NCI-H1048 (cell line): ENCODE measurements at regions not wholly inside any gene's neighbourhood (a gene's known extent, or its start where the extent isn't known, plus 50 kb on each side); places are given as distances from the start of the nearest gene placed in this dataset.

Experiments
- DNase-seq: peaks from one replicate; lab custom pipeline; 2025; lab: John Stamatoyannopoulos, UW

DNA sequence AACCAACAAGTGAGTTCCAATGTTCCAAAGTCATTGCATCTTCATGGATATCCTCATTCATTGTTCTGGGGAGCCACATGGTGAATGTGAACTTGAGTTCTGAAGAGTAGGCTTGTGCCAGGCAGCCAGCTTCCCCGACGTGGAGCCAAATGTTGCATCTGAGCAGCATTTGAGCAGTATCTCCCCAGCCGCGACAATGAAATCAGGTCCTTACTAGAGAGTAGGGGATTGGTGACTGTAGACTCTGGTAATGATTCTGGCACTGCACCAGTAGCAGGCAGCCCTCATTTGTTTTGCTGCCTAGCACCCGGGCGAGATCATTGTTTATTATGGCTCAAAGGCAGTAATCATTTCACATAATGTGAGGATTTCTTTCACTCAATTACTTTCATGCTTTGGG lies 451.4 kb upstream of the C9orf72 start:
- peak; percentile 71 for DNase-seq

DNA sequence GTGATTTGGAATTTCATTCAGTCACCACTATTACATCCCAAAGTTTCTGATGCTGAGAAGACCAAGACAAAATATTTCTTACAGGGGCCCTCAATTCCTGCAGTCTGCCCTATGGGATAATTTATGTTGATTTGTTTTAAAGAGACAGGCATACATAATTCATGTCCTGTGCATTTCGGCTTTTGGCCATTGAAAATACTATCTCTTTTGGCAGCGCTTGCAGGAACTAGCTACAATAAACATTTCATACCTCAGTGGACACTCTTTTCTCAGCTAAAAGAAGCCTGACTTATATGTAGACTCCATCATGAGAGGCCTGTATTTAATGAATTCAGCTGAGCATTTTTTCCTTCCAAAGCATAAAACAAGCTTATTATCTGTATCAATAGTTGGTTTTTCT lies 451.9 kb upstream of the C9orf72 start:
- DNase-seq = no peak

DNA sequence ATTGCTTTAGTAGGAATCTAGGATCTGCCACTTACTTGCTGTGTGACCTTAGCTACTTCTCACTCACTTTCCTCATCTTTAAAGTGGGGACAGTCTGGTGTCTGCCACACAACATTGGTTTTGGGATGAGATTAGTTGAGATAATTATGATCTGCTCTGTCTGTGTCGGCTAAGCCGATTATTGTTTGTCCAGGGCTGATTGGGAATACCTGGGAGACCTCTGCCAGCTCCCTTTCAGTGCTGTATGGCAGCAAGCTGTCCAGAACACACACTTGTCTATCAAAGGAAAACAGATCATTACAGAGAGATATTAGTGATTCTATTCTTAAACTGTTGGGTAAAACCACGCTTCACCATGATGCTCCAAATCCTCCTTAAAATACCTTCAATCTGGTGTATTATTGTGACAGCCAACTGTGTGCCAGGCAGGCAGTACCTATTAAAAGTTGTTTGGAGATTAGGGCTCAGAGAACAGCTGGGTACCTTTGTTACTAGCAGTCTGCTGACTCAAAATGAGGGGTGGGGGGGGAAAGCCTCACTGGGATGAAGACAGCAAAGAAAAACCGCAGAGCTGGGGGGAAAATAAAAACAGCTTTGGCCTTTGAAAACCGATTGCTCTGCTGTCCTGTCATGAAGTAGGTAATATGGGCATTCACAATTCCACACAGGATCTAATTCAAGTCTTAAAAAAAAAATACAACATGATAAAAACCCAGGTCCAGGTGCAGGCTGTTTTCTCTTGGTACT lies 458.4 kb upstream of the C9orf72 start:
- no peak for DNase-seq

DNA sequence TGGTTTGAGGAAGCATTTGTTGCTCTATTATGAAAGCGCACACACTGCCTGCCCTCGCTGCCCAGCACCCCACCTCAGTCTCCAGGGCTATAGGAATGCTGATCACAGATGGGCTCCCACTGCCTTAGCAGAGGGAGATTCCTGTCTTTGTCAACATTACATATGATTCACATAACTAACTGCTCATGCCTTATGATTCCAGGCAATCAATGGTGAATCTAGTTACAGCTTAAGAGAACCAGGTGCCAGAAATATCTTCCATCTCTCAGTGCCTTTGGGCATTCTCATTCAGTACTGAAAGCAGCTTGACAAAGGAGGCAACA lies 458.9 kb upstream of the C9orf72 start:
- no peak for DNase-seq

DNA sequence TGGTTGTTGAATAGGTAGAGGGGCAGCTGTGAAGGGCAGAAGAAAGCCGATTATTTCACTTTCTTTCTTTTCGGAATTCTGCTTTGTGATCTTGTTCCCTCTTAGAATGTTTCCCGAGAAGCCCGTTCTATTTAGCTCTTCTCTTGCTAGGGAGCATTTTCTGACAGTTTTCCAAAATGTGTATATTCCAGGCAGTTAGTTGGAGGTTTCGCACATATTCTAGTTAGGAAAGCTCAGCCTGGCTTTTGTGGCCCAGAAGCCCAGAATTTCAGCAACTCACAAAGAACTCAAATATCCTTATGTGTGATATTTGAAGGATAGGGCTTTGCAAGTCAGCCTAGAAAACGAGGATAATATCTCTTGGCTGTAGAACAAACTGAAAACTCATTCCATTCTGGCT lies 461.0 kb upstream of the C9orf72 start:
- DNase-seq = no peak

DNA sequence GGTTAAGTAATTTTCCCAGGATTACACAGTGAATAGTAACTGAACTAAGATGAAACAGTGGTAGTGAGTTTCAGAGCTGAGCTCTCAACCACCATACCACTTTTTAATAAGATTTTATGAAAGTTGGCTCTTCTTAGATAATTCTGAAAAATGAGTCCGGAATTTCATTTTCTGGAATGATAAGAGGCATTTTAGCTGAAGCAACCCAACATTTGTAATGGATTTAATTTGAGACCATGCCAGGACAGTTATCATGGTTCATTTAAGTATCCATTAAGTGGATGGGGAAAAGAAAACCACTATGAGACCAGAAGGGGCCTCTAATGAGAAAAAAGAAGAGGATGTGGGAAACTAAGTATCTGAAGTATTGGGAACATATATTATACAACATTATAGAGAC lies 464.7 kb upstream of the C9orf72 start:
- DNase-seq = no peak

DNA sequence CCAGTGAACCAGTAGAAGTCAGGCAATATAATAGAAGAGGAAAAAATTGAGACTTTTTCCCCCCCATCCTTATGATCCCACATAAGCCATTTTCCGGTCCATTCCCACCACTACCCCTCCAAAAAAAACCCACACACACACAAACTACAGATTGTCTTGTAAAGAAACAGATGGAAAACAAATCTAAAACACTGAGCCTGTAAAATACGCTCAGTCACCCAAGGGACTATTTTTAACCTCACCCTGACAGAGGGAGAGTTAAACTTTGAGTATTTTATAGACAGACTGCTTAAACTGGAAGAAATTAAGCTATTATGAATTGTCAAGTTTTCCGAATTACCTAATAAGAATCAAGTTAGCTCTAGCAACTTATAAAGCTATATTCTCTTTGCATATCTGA lies 471.8 kb upstream of the C9orf72 start:
- no peak for DNase-seq

DNA sequence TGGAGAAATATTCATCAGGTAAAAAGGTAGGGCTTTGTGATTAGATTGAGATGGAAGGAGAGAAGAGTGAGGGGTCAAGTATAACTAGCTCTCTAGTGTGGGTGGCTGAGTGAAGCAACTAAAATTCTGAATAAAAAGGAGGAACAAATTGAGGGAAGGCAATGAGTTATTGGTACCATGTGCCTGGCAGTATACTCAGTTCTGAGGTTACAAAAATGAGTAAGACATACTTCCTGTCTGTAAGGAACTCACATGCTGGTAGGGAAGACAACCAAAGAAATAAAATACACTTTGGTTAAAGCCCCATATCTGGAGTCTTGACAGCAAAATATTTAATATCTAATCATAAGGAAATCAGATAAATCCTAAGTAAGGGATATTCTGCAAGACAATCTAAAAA lies 476.8 kb upstream of the C9orf72 start:
- DNase-seq = no peak

DNA sequence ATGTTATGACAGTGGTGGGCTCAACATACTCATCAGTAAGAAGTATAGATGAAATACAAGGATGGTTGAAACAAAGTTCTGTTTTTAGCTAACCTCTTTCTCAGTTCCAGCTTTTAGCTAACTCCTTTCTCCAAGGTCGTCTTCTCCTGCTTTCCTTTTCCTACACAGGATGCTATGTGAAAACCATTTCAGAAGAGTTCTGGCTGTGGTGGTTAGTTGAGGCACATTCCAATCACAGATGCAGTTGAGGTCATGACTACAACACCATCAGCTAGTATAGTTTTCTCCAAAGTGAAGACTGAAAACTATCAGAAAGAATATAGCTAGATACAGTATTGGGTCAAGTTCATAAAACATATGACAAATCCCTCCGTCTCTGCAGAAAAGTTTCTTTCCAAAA lies 477.7 kb upstream of the C9orf72 start:
- no peak for DNase-seq

DNA sequence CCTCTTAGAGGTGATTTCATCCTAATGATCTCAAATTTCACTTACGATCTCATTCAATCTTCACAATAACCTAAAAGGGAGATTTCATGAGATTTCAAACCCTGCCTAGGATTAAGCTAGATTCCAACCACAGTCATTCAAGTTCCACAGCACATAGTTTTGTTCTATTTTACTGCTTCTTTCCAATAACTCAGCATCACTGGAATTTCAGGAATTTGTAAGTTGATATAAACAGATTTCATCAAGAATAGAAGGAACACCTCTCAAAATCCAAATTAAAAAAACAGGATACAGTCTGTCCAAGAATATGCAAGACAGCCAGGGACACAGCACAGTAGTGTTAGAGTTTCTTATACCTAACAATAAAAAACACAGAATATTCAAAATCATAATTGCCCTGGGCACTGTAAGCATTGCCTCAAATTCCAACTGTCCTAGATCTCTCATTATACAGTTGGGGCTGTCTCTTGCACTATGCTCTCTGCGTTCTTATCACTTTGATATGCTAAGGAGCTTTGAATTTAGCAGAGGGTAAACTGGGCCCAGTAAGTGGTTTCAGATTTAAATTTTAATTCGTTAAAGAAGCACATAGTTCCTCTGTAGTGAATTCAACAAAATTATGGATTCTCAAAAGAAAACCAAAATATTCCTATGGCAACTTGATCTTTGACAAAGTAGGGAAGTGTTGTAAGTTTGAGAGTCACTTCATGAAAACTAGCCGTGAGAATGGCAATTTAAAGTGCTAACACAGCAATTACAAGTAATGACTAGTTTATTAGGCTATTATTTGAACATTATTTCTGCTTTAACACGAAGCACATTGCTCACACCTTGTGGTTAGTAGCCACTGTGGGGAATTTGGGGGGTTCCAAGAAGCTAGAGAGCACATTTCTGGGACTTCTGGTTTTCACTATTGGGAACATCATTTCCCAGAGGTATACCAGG lies 478.6 kb upstream of the C9orf72 start:
- DNase-seq = no peak

DNA sequence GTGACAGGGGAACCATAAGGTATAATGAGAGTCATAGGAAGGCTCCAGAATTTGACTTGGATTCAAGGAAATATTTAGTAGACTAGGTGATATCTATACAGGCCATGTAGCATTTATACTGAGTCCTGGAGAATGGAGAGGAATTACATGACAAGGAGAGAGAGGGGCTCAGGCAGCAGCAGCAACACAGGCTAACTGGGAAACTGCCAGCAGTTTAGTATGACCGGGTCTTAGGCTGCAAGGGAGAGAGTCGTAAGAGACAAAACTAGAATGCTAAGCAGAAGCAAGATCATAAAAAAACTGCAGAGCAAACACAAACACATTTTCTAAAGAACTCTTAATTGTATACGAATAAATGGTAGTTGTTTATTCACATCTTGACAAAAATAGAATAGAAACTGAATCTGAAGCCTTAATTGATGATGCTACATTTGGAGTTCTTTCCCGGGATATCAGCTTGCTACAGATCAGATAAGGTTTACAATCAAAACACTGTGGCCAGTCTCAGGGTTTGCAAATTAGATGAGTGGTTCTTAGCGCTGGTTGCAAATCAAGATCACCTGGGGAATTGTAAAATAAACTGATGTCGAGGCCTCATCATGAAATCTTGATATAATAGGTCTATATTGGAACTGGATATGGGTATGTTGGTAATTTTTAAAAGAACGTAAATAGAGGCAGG lies 480.0 kb upstream of the C9orf72 start:
- no peak for DNase-seq

DNA sequence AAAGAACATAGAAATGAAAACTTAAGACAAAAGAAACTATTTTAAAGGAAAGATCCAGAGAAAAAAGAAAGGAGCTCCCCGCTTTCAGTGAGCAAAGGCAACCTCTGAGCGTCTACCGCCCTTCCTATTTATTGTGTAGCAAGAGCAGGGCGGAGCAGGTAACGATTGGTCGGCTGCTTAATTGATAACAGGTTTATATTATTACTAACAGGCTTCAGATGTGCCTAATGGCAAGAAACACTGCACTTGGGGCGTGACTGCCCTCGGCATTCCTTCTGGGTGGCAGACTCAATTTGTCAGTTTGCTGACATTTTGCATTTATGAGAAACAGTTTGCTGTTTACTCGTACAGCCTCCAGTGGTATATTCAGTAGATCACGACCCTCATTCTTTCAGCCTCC lies 482.7 kb upstream of the C9orf72 start:
- no peak for DNase-seq

DNA sequence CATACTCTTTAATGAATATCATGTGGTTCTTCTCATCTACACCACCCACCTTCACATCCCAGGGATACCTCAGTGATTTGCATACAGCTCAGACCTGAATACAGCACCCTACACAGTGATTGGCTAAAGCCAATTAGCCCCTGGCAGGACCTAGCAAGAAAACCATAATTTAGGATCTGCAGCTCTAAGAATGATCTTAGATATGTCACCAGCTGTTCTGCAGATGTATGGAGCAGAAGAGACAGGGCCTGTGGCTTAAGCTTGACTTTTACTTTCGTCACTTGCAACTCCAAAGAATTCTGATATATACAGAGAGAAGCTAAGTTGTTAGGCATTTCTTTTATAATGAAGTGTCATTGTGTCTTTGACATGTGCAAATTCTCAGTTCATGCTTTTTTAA lies 483.2 kb upstream of the C9orf72 start:
- DNase-seq = no peak

DNA sequence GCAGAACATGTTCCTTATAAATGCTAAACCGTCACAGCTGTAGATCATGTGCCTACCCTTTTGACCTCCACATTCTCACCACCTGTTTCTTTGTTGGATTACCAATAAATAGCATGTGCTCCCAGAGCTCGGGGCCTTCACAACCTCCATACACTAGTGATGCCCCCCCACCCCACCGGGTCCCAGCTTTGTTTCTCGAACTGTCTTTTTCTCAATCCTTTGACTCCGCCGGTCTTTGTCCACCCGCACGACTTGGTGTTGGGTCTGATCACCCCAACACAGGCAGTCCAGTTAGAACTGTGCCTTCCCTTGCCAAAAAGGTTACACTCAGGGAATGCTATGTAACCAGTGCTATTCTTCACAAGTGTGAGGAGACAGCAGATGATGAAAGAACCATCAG lies 485.9 kb upstream of the C9orf72 start:
- DNase-seq = no peak

DNA sequence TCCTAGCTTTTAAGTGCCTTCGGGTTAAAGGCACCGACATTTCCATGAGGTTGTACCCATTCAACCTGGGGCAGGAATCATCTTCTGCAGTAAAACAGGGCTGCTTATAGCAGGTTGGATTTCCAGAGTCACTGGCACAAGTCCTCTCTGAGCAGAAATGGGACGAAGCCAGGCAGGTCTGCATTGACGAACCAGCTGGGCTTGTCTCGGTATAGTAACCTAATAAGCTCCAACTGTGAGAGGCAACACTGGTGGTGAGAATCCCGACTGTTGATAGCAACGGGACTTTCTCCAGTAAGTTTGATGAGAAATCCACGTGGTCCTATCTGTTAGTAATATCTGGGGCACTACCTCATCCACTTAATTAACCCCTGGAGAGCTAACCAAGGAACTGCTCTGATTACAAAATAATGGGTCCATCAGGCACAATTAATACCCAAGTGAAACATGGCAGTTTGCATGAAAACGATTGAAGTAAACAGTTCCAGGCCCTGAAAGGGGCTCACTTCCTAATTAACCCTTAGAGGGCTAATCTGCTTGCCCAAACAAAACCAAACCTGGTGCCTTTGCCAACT lies 491.0 kb upstream of the C9orf72 start:
- no peak for DNase-seq

DNA sequence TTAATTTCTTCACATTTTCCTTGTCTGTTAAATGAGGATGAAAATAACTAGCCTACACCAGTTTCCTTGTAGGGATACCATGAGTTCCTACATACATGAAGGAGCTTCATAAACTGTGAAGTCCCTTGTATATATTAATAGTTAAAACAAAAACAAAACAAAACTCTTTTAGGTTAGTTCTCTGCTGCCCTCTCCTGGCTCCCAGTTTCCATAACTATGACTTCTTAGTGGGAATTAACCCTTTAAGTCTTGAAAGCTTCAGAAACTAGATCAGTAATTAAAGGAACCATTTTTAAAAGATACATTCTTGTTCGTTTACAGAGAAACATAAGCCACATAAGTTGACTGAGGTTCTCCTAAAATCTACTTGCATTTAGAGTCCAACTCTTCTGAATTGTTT lies 500.0 kb upstream of the C9orf72 start:
- peak; percentile 29 for DNase-seq

DNA sequence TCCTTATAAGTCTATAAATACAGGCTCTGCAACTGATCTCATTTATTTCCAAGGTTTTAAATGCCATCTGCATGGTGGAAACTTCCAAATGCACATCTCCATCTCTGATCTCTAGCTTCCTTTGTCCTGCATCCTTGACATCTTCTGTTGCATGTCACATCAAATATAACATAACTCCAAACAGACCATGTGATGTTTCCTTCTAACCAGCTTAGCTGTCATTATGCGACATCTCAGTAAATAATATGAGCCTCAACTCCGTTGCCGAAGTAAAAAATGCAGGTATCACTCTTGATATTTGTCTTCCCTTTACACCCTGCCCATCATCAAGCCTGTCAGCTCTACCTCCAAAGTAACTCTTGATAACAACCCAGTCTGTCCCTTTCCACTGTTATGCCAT lies 506.4 kb upstream of the C9orf72 start:
- no peak for DNase-seq

DNA sequence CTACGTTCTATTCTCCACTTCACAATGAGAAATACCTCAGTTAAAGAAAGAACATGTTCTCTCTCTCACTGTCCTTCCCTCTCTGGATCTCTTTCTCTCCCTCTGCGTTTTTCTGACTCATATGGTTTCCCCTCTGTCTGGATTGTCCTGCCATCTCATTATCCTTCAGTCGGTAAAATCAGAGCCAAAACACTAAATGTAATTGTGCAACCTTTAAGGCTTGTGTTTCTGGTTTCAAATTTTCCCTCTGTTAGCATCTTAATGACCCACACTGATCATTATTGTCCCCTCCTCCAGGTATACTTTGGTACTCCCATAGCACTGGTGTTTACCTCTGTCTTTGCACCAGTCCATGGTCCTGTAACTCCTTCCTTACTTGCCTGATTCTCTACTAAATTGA lies 509.4 kb upstream of the C9orf72 start:
- DNase-seq = no peak

DNA sequence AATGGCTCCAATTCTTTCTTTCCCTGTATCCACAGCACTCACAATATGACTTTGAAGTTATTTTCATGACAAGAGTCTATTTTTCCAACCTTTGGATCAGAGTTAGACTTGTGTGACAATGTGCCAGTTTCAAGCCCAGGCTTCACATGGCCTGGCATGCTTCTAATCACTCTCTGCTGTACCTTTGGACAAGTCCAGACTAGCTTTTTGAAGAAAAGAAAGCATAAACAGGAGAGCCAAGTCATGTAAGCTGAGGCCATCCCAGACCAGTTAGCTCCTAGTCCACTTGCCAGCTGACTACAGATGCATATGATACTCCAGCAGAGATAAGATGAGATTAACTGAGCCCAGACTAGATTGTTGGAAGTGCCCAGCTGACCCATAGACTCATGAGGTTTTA lies 513.6 kb upstream of the C9orf72 start:
- DNase-seq = no peak

DNA sequence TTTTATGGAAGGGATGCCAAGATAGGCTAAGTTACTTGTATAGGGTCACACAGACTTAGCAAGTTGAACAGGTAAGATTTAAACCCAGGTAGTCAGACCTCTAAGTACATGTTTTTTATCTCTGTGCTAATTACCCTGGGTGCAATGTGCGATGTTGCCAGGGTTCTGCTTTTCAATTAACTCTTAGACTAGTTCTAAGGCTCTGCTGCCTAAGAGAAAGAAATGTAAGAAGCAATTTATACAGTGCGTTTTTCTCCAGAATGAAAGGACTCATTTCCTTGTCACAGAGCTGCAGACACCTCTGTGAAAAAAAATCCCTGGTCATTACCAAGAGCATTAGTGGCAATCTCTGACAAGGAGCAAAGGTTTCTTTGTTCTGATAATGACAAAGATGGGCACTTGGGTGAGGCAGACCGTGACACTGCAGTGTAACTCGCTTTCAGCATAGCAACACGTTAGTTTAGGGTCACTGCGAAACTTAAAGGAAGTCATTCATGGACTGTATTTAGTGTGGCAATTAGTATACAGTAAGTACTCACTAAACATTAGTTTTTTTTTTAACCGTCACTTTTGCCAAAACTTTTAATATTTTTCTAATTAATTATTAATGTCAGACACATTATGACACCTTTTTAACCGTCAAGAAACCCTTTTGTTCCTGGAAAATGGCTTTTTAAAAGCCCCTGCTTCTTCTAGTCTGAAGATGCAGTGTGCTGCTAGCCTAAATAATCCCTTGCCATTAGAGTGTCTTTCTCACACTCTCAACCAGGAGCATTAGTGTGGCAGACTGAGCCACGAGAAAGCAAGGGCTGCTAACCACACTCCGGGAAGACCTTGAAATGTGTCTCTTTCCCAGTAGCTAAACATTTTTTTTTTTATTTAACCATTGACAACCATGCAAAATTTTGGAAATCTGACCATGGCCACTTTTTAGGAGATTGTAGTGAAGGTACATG lies 520.0 kb upstream of the C9orf72 start:
- no peak for DNase-seq

DNA sequence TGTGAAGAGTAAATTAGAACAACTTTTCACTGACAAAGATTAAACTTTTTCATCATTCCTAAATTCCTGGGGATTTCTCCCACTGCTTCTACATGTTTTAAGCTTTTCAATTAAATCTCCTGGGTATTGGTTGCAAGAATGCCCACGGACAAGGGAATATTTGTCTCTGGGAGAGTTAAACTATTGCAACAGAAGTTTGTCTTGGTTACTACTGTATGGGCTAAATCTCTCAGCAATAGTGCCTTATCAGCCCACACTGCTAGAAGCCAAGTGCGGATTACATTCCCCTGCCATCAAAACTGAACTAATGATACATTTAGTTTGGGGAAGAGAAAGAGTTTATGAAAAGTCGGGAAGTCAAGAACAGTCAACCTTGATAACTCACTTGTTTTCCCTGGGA lies 528.2 kb upstream of the C9orf72 start:
- DNase-seq = no peak

DNA sequence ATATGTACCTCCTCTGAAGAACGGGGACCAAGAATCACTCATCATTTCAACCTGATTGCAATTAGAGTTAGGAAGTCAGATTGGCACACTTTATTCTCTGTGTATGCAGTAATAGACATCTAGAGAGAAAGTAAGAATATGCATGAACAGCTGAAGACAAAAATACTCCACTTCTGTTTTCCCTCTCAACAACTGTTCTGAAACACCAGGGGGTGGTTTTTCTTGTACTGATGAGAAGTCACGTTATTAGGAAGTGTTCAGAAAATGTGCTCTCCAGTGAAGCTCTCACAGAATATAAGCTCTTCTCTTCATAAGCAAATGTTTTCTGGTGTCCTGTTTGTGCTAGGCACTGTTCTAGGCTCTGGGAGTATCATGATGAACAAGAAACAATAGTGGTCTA lies 531.7 kb upstream of the C9orf72 start:
- no peak for DNase-seq
